GM12873 (cell line): ENCODE measurements at regions not wholly inside any gene's neighbourhood (a gene's known extent, or its start where the extent isn't known, plus 50 kb on each side); places are given as distances from the start of the nearest gene placed in this dataset.

ENCODE experiments used
- CTCF ChIP-seq: IDR thresholded peaks from 2 replicates; pipeline ENCODE4 v1.5.1; 2012; ENCODE audit warnings: low read depth, mild to moderate bottlenecking, moderate library complexity, low read length, control low read depth; ENCODE audit not compliant: insufficient read depth; ENCODE audit errors: missing control alignments

- TF ChIP-seq CTCF = no peak
Measured at GRCh38 chr14:29092121-29092520, 325.5 kb downstream of the FOXG1 start.

- no peak for TF ChIP-seq CTCF
Measured at GRCh38 chr14:29097476-29097875, 330.9 kb downstream of the FOXG1 start.

- TF ChIP-seq CTCF = no peak
Measured at GRCh38 chr14:29098656-29099055, 332.1 kb downstream of the FOXG1 start.

GRCh38 chr14:29102266-29102665 is 335.7 kb downstream of the FOXG1 start:
- TF ChIP-seq CTCF = no peak

GRCh38 chr14:29102996-29103395 is 336.4 kb downstream of the FOXG1 start:
- TF ChIP-seq CTCF = no peak

GRCh38 chr14:29108908-29109307 is 342.3 kb downstream of the FOXG1 start:
- no peak for TF ChIP-seq CTCF

- no peak for TF ChIP-seq CTCF
Measured at GRCh38 chr14:29109589-29109988, 343.0 kb downstream of the FOXG1 start.
